NCI-H1105 treated with DMSO at 0.1 percent for 48 hours (cell line): ENCODE measurements at regions not wholly inside any gene's neighbourhood (a gene's known extent, or its start where the extent isn't known, plus 50 kb on each side); places are given as distances from the start of the nearest gene placed in this dataset.

ENCODE experiments used
- DNase-seq: peaks from one replicate; lab custom pipeline; 2025; lab: John Stamatoyannopoulos, UW

DNA sequence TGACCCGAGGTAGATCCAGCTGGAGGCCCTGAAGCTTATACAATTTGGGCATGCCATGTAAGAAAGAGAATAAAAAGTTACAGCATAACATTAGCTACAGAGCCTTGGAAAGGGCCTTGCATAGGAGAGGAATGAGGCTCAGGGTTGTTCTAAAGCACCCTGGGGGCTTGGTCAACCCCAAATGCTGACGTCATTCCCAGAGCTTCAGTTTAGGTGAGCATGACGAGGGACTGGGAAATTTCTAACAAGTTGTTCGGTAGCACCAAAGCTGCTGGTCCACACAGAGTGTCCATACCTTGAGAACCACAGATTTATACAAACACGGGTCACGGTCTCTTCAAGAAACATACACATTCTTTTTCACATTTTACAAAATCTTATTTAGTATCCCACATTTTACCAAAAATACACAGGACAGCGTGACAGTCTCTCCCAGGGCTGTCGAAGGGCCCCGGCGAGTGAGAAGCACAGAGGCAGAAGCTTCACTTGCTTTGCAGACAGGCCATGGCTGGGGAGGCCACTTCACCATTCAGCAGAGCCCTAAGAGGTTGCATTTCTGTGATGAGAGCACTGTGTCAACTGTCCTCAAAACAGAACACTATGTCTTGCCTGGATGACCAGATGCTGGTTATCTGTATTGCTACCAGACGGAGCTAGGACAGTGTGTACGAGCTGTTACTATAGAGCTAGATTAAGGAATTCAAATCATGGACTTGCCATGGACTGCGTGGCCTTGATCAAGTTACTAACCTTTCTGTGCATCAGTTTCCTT is 68.2 kb upstream of the ARRDC4 start:
- DNase-seq = no peak

DNA sequence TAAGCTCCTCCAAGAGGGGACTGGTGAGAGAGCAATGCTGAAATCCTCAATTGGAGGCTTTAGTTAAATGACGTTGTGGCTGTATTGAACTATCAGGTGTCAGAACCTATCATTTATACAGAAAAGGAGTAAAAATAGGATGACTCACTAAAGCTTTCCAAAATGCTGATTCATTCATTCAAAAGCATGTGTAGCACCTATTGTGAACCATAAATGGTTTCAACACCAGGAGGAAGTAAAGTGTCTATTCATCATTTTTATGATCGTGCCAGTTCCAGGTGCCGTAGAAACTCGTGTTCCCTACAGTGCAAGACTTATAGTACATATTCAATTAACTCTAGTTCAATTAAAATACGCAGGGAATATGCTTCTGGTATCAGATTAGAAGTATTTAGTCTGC is 66.5 kb upstream of the ARRDC4 start:
- no peak for DNase-seq

DNA sequence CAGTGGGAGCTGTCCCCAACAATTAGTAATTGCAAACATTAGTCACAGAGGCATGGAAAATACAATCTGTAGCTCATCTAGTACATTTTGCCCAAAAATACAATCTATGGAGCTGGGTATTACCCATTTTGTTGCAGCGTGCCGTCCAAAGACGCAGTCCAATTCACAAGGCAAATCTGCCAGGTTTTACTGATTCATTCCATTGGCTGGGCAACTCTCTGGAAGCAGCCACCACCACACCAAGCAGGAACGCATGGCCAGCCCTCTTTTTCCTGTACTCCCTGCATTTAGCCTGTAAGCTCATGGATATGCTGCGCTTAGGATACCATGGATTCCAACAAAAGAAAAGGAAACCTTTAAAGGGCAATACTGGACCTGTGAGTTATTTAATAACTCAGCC is 60.5 kb upstream of the ARRDC4 start:
- no peak for DNase-seq

DNA sequence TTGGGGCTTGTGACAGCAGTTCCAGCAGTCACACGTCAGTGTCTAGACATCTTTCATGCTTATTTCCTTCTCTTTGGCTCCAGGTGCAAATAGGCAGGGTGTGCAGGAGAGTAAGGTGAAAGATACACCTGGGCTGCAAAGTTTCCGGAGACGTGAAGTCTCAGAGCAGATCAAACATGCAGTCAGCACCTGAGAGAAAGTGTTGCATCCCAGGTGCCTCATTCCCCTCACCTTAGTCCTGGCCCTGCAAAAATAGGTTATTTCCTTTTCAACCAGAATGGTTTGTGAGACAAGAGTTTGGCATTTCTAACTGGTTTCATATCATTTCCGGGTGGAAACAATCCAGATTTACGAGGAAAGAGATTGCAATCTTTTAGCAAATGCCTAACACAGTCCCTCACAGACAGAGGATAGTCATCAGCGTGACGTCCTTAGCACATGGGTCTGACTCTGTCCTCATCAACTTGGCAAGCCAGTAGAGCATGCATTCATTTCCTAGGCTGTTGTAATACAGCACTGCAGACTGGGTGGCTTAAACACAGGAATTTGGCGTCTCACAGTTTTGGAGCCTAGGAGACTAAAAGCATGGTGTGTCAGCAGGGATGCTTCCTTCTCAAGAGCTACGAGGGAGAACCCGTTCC is 58.2 kb upstream of the ARRDC4 start:
- no peak for DNase-seq

DNA sequence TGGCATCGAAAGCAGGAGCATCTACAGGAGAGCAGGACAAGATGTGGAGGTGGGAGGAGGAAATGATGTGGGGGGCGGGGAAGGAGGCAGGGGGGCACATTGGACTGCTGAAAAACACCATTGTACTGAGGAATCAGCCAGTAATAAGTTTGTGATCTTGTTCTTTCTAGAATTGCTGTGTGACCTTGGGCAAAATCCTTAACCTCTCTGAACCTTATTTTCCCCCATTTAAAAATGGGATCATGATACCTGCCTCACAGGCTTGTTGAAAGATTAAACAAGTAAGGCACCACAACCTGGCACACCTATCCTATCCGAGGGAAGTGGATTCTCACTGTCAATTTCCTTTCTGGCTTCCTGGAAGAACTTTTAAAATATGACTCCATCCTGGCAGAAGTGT is 56.9 kb upstream of the ARRDC4 start:
- no peak for DNase-seq

DNA sequence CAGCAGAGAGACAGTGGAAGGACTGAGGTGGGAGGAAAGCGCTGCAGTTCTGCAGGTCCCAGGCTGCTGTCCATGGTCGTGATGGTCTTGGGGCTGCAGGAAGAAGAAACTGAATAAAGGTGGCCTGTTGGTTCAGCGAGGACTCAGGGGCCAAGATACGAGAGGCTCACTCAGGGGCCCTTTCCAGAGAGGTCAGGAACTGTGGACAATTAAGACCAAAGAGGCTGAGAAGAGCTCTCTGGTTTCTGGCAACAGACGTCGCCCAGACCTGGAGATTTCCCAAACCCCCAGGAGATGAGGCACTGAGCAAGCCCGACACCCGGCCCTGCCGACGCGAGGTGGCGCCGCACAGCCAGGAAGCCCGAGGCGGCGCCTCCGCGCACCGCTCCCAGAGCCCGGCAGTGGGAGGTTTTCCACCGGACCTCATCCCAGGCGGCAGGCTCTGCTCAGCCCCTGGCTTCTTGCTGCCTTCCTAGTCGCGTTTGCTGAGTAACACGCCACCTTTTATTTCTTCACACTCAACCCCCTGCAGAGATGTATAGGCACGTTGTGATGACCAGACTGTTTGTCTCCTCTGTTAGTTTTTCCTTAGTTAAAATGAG is 56.4 kb upstream of the ARRDC4 start:
- DNase-seq = peak; percentile 38

DNA sequence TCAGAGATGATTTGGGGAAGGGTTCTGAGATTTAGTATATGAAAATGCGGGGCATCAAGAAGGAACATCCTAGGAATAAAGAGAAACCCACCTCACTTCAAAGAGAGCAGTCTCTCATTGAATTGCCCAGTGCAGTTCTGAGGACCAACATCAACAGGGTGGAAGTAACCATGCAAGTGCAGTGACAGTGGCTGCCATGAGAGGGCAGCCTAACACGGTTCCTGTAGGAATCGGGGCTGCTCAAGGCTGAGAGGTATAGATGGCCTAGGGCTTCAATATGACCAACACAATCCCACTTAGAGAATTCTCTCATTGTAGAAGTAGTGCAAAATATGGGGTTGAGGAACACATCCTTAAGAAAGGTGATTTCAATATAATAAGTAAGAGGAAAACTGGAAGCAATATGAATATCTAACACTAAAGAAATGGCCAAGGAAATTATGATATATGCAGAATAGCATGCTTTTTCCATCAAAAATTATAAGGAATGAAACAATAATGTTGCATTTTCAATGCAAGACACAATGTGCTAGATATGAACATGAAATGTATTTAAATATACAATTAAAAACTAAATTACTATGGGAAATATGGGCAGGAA is 51.1 kb upstream of the ARRDC4 start:
- DNase-seq = peak; percentile 19
